Mammary epithelial cell (primary cell): ENCODE measurements at regions not wholly inside any gene's neighbourhood (a gene's known extent, or its start where the extent isn't known, plus 50 kb on each side); places are given as distances from the start of the nearest gene placed in this dataset.

Experiments
- EZH2 ChIP-seq: IDR thresholded peaks from 2 replicates; pipeline ENCODE4 v1.6.1; 2012; ENCODE audit warnings: low read length, inconsistent platforms, borderline replicate concordance
- TF ChIP-seq, protein P1 (sequence below), 2 donors: IDR thresholded peaks in 1 of 2; conservative IDR thresholded peaks in 1 of 2; 2 replicates each; pipeline ENCODE4 v1.5.1; 2011 to 2012; ENCODE audit warnings: inconsistent platforms in 2 of 2, low read length in 2 of 2, mild to moderate bottlenecking in 2 of 2, control low read depth in 1 of 2, low read depth in 1 of 2; ENCODE audit not compliant: insufficient read depth in 1 of 2; ENCODE audit errors: extremely low read depth in 1 of 2

DNA sequence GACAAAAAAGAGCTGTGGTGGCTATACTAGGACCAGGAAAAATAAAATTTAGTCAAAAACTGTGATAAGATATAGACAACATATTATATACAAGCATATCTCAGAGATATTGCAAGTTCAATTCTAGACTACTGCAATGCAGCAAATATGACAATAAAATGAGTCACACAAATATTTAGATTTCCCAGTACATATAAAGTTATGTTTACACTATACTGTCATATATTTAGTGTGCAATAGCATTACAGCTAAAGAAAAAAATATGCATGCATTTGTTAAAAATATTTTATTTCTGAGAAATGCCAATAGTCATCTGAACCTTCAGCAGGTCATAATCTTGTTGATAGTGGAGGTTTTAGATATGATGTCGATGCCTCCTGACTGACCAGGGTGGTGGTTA lies 72.1 kb downstream of the AKR1C4 start:
- TF ChIP-seq, protein P1, sequence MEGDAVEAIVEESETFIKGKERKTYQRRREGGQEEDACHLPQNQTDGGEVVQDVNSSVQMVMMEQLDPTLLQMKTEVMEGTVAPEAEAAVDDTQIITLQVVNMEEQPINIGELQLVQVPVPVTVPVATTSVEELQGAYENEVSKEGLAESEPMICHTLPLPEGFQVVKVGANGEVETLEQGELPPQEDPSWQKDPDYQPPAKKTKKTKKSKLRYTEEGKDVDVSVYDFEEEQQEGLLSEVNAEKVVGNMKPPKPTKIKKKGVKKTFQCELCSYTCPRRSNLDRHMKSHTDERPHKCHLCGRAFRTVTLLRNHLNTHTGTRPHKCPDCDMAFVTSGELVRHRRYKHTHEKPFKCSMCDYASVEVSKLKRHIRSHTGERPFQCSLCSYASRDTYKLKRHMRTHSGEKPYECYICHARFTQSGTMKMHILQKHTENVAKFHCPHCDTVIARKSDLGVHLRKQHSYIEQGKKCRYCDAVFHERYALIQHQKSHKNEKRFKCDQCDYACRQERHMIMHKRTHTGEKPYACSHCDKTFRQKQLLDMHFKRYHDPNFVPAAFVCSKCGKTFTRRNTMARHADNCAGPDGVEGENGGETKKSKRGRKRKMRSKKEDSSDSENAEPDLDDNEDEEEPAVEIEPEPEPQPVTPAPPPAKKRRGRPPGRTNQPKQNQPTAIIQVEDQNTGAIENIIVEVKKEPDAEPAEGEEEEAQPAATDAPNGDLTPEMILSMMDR (conservative IDR thresholded peaks at IDR 0.05 in 1 of 2, IDR thresholded peaks at IDR 0.05 in 1 of 2; ENCODE audit: extremely low read depth in 1 of 2, insufficient read depth in 1 of 2, low read depth in 1 of 2, low read length in 2 of 2), result no peak
- TF ChIP-seq EZH2, result no peak
